ENCODE measurements at regions not wholly inside any gene's neighbourhood (a gene's known extent, or its start where the extent isn't known, plus 50 kb on each side); places are given as distances from the start of the nearest gene placed in this dataset.

DNA sequence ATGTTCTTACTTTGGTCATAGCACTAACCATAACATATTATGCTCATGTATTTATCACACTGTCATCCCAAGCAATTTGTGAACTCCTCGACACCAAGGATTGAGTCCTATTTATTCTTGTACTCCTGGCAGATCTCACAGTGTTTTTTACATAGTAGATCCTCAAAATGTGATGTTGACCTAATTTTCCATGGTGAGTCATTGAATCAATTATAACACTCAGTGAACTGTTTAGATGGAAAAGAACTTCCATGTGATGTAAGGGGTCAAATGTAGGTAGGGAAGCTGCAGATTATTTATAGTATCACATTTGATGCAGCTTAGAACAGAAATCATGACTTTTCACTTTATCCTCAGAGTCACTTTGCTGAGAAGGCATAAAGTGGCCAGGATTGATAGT, 281.9 kb upstream of the ADAMTS5 start:
- FAIRE-seq: no peak
- TF ChIP-seq, protein P1, sequence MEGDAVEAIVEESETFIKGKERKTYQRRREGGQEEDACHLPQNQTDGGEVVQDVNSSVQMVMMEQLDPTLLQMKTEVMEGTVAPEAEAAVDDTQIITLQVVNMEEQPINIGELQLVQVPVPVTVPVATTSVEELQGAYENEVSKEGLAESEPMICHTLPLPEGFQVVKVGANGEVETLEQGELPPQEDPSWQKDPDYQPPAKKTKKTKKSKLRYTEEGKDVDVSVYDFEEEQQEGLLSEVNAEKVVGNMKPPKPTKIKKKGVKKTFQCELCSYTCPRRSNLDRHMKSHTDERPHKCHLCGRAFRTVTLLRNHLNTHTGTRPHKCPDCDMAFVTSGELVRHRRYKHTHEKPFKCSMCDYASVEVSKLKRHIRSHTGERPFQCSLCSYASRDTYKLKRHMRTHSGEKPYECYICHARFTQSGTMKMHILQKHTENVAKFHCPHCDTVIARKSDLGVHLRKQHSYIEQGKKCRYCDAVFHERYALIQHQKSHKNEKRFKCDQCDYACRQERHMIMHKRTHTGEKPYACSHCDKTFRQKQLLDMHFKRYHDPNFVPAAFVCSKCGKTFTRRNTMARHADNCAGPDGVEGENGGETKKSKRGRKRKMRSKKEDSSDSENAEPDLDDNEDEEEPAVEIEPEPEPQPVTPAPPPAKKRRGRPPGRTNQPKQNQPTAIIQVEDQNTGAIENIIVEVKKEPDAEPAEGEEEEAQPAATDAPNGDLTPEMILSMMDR (IDR thresholded peaks at IDR 0.05; ENCODE audit: insufficient read depth, low read length, severe bottlenecking): no peak

GRCh38 chr21:27246741-27247140, 279.9 kb upstream of the ADAMTS5 start:
- H3K36me3 ChIP-seq (ENCODE audit: control insufficient read depth, insufficient read depth, low read length): no peaks in the 10 kb centered on the region
- peak; percentile 50 for DNase-seq (ENCODE audit: low read depth)

More for the DNA sequence above, 281.9 kb upstream of the ADAMTS5 start:
- H3K4me3 ChIP-seq (ENCODE audit: low read depth, low read length): no peak overlapping the region
- no peaks in the 10 kb centered on the region for H3K36me3 ChIP-seq (ENCODE audit: control insufficient read depth, insufficient read depth, low read length)
- H3K27me3 ChIP-seq (ENCODE audit: control insufficient read depth, insufficient read depth, low read length): no peaks in the 10 kb centered on the region
- no peak for DNase-seq (ENCODE audit: low read depth)

DNA sequence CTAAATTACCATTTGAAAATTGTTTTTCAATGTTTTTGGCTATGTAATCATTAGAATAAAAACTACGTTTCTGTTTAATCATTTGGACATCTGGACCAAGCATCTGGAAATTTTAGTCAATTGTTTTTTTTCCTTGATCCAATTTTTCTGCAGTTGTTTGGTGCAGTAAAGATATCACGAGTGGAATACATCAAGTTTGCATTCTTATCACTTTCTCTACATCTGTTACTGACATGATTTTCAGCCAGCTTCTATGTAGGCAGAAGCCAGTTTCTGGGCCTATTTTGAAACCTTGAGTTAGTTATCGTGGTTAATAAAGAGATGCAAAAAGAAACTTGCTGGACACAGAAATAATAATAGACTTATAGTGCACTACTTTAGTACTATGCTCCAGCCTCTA, 277.9 kb upstream of the ADAMTS5 start:
- FAIRE-seq: no peak

More at GRCh38 chr21:27246741-27247140, 279.9 kb upstream of the ADAMTS5 start:
- FAIRE-seq: no peak
- Histone ChIP-seq H3K4me3 (ENCODE audit: low read depth, low read length) (no peak overlapping the region), H3K27me3 (ENCODE audit: control insufficient read depth, insufficient read depth, low read length) (no peaks in the 10 kb centered on the region)
- TF ChIP-seq, protein P1 (IDR thresholded peaks at IDR 0.05; ENCODE audit: insufficient read depth, low read length, severe bottlenecking): no peak

DNA sequence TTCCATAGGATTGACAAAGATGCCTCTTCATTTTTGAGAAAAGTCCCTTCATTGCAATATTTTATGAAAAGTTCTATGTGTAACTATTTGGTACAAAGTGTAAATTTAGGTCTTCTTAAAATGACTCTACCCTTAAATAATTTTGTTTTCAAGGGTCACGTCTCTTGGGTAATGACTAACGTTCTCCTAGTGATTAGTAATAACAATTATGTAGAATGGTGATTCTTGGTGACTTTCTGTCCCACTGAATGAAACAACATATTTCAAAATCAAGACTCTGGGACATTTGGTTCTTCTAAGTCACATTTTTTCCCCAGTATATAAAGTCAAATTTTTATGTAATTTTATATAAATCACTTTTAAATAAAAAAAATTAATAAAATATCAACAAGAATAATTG, 277.5 kb upstream of the ADAMTS5 start:
- TF ChIP-seq, protein P1 (IDR thresholded peaks at IDR 0.05; ENCODE audit: insufficient read depth, low read length, severe bottlenecking): no peak
- FAIRE-seq (no peak), DNase-seq (ENCODE audit: low read depth) (no peak)

More for the DNA sequence above, 277.9 kb upstream of the ADAMTS5 start:
- no peaks in the 10 kb centered on the region for H3K27me3 ChIP-seq (ENCODE audit: control insufficient read depth, insufficient read depth, low read length)
- DNase-seq (ENCODE audit: low read depth): no peak
- no peaks in the 10 kb centered on the region for H3K36me3 ChIP-seq (ENCODE audit: control insufficient read depth, insufficient read depth, low read length)
- no peak overlapping the region for H3K4me3 ChIP-seq (ENCODE audit: low read depth, low read length)
- TF ChIP-seq, protein P1 (IDR thresholded peaks at IDR 0.05; ENCODE audit: insufficient read depth, low read length, severe bottlenecking): no peak

DNA sequence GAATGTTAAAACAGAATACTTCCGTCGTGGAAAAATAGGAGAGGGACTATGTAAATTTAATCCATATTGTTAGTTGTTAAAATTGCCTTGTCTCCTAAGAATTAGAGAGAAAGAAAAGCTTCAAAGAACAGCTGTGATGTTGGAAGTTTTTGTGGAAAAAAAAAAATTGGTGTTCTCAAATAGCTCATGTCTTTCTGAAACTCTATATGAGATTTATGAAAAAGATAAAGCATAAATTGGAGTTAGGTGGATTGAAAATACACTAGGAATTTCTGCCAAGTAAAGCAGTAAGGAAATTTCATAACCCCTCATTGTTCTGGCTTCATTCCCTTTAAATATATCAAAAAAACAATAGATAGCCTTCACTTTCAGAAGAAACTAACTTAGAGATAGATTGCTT, 274.0 kb upstream of the ADAMTS5 start:
- DNase-seq (ENCODE audit: low read depth) (no peak), FAIRE-seq (no peak)
- H3K4me3 ChIP-seq (ENCODE audit: low read depth, low read length): no peak overlapping the region
- H3K36me3 ChIP-seq (ENCODE audit: control insufficient read depth, insufficient read depth, low read length): no peaks in the 10 kb centered on the region
- TF ChIP-seq, protein P1 (IDR thresholded peaks at IDR 0.05; ENCODE audit: insufficient read depth, low read length, severe bottlenecking): no peak
- H3K27me3 ChIP-seq (ENCODE audit: control insufficient read depth, insufficient read depth, low read length): no peaks in the 10 kb centered on the region

More for the DNA sequence above, 277.5 kb upstream of the ADAMTS5 start:
- Histone ChIP-seq H3K4me3 (ENCODE audit: low read depth, low read length) (no peak overlapping the region), H3K36me3 (ENCODE audit: control insufficient read depth, insufficient read depth, low read length) (no peaks in the 10 kb centered on the region), H3K27me3 (ENCODE audit: control insufficient read depth, insufficient read depth, low read length) (no peaks in the 10 kb centered on the region)

GRCh38 chr21:27233514-27234115, 266.7 kb upstream of the ADAMTS5 start:
- Histone ChIP-seq H3K36me3 (ENCODE audit: control insufficient read depth, insufficient read depth, low read length) (no peaks in the 10 kb centered on the region), H3K4me3 (ENCODE audit: low read depth, low read length) (no peak overlapping the region), H3K27me3 (ENCODE audit: control insufficient read depth, insufficient read depth, low read length) (no peaks in the 10 kb centered on the region)
- FAIRE-seq (no peak), DNase-seq (ENCODE audit: low read depth) (no peak)
- TF ChIP-seq, protein P1 (IDR thresholded peaks at IDR 0.05; ENCODE audit: insufficient read depth, low read length, severe bottlenecking): no peak
